GM21737 (cell line): ENCODE measurements at regions not wholly inside any gene's neighbourhood (a gene's known extent, or its start where the extent isn't known, plus 50 kb on each side); places are given as distances from the start of the nearest gene placed in this dataset.

Source experiments
- ATAC-seq: cut with Tn5 transposase; IDR thresholded peaks from one replicate; pipeline ENCODE4 v1.9.1; 2021; ENCODE audit warnings: mild to moderate bottlenecking, moderate library complexity; ENCODE audit not compliant: unreplicated experiment

- ATAC-seq, result peak; percentile 89
These were observed 143.3 kb upstream of the MAP3K7 start for GRCh38 chr6:90730151-90730673.

GRCh38 chr6:90729057-90729456 is 142.2 kb upstream of the MAP3K7 start:
- ATAC-seq, result no peak

- no peak for ATAC-seq
These were observed 135.8 kb upstream of the MAP3K7 start for GRCh38 chr6:90722648-90723047.

GRCh38 chr6:90720404-90720803 is 133.5 kb upstream of the MAP3K7 start:
- ATAC-seq, result no peak

- ATAC-seq, result no peak
These were observed 132.7 kb upstream of the MAP3K7 start for GRCh38 chr6:90719321-90720195.

GRCh38 chr6:90716376-90716775 is 129.5 kb upstream of the MAP3K7 start:
- no peak for ATAC-seq

GRCh38 chr6:90715093-90715655 is 128.3 kb upstream of the MAP3K7 start:
- no peak for ATAC-seq

- ATAC-seq, result no peak
These were observed 127.4 kb upstream of the MAP3K7 start for GRCh38 chr6:90714319-90714718.

- no peak for ATAC-seq
These were observed 125.2 kb upstream of the MAP3K7 start for GRCh38 chr6:90712114-90712513.

- no peak for ATAC-seq
These were observed 122.6 kb upstream of the MAP3K7 start for GRCh38 chr6:90709431-90709996.

GRCh38 chr6:90708206-90708737 is 121.4 kb upstream of the MAP3K7 start:
- no peak for ATAC-seq

GRCh38 chr6:90707246-90707645 is 120.4 kb upstream of the MAP3K7 start:
- ATAC-seq, result no peak

GRCh38 chr6:90703336-90703735 is 116.5 kb upstream of the MAP3K7 start:
- no peak for ATAC-seq

GRCh38 chr6:90701926-90702325 is 115.1 kb upstream of the MAP3K7 start:
- ATAC-seq, result no peak

- ATAC-seq, result peak; percentile 59
These were observed 114.4 kb upstream of the MAP3K7 start for GRCh38 chr6:90701146-90701781.

GRCh38 chr6:90695316-90695715 is 108.4 kb upstream of the MAP3K7 start:
- no peak for ATAC-seq

GRCh38 chr6:90694802-90695201 is 107.9 kb upstream of the MAP3K7 start:
- ATAC-seq, result no peak

- ATAC-seq, result no peak
These were observed 105.0 kb upstream of the MAP3K7 start for GRCh38 chr6:90691823-90692222.

- ATAC-seq, result no peak
These were observed 102.3 kb upstream of the MAP3K7 start for GRCh38 chr6:90689172-90689571.

GRCh38 chr6:90687775-90688380 is 101.0 kb upstream of the MAP3K7 start:
- no peak for ATAC-seq

GRCh38 chr6:90681863-90682262 is 95.0 kb upstream of the MAP3K7 start:
- ATAC-seq, result no peak
